ENCODE measurements at regions not wholly inside any gene's neighbourhood (a gene's known extent, or its start where the extent isn't known, plus 50 kb on each side); places are given as distances from the start of the nearest gene placed in this dataset.

DNA sequence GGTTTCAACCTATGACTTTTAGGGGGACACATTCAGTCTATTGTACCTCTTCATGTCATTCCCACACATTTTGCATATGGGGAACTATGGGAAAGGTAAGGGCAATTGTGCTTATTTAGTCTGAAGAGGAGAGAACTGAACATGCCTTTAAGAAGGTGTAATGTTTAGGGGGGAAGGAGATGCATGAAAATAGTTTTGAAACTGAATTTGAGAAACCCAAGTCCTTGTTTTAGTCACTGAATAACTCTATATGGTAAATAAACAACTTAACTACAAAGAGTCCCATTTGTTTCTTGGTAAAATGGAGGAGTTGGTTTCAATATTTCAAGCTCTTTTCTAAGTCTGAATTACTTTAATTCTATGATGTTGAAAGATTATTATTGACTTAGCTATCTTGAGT lies 166.1 kb downstream of the DNAJB9 start:
- intact Hi-C loops (cut with micrococcal nuclease): no loop called here
- H3K4me1 Mint-ChIP-seq (ENCODE audit: low read depth): no peaks in the 10 kb centered on the region
- ATAC-seq (no peak), DNase-seq (no peak)
- CTCF ChIA-PET: no interaction called here
- H3K36me3 Mint-ChIP-seq (ENCODE audit: low read depth): no peaks in the 10 kb centered on the region
- H3K4me3 Mint-ChIP-seq: no peak overlapping the region
- TF ChIP-seq, protein P1, sequence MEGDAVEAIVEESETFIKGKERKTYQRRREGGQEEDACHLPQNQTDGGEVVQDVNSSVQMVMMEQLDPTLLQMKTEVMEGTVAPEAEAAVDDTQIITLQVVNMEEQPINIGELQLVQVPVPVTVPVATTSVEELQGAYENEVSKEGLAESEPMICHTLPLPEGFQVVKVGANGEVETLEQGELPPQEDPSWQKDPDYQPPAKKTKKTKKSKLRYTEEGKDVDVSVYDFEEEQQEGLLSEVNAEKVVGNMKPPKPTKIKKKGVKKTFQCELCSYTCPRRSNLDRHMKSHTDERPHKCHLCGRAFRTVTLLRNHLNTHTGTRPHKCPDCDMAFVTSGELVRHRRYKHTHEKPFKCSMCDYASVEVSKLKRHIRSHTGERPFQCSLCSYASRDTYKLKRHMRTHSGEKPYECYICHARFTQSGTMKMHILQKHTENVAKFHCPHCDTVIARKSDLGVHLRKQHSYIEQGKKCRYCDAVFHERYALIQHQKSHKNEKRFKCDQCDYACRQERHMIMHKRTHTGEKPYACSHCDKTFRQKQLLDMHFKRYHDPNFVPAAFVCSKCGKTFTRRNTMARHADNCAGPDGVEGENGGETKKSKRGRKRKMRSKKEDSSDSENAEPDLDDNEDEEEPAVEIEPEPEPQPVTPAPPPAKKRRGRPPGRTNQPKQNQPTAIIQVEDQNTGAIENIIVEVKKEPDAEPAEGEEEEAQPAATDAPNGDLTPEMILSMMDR (IDR thresholded peaks at IDR 0.05): no peak
- POLR2A ChIA-PET: no interaction called here
- H3K9me3 Mint-ChIP-seq: peaks cover 4% of the 10 kb centered on the region
- H3K27ac Mint-ChIP-seq: no peak overlapping the region
- H3K27me3 Mint-ChIP-seq: no peaks in the 10 kb centered on the region

GRCh38 chr7:108736221-108736891 lies 166.7 kb downstream of the DNAJB9 start:
- no peaks in the 10 kb centered on the region for H3K4me1 Mint-ChIP-seq (ENCODE audit: low read depth)
- TF ChIP-seq, protein P1 (IDR thresholded peaks at IDR 0.05): no peak
- ATAC-seq (no peak), DNase-seq (no peak)
- no peak overlapping the region for H3K4me3 Mint-ChIP-seq
- peaks cover 5% of the 10 kb centered on the region for H3K9me3 Mint-ChIP-seq
- no peaks in the 10 kb centered on the region for H3K36me3 Mint-ChIP-seq (ENCODE audit: low read depth)
- no peak overlapping the region for H3K27ac Mint-ChIP-seq
- ChIA-PET POLR2A (no interaction called here), CTCF (interaction anchor here (0.6 kb wide), 1 partner anchor 55 kb away, joined by 3 read pairs; no protein-coding TSS in a partner anchor)
- intact Hi-C loops (cut with micrococcal nuclease): no loop called here
- H3K27me3 Mint-ChIP-seq: no peaks in the 10 kb centered on the region

DNA sequence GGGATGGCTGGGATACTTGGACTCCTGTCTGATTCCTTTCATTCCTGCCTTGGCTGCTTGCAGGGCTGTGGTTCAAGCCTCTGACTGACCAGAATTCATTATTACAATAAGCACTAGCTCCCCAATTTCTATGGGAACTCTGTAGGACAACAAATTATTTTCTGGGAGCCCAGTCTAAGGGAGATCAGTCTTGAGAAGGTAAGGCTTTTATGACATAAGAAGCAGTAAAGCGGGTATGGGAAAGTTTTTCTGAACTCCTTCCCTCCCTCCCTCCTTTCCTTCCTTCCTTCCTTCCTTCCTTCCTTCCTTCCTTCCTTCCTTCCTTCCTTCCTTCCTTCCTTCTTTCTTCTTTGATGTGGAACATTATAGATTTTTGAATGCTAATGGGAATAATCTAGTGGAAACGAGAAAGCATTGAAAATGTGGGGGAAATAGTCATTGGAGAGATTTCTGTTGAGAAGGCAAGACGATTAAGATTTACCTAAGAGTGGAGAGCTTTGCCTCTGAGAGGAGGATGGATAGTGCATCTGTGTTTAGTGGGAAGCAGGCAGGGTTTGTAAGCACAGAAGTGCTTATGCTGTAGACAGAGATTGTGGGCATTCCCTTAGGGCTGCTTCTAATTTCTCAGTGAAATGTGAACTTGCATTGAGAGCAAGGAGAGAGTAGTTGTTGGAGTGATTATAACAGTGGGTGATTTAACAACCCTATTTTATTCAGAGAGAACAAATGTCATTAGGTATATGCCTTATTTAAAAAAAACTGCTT lies 201.5 kb downstream of the DNAJB9 start:
- no peak overlapping the region for H3K27ac Mint-ChIP-seq
- H3K27me3 Mint-ChIP-seq: no peaks in the 10 kb centered on the region
- no peak for DNase-seq
- CTCF ChIA-PET: no interaction called here
- intact Hi-C loops (cut with micrococcal nuclease): no loop called here
- no peaks in the 10 kb centered on the region for H3K36me3 Mint-ChIP-seq (ENCODE audit: low read depth)
- POLR2A ChIA-PET: no interaction called here
- ATAC-seq: no peak
- TF ChIP-seq, protein P1 (IDR thresholded peaks at IDR 0.05): no peak
- no peaks in the 10 kb centered on the region for H3K4me1 Mint-ChIP-seq (ENCODE audit: low read depth)
- no peak overlapping the region for H3K4me3 Mint-ChIP-seq
- H3K9me3 Mint-ChIP-seq: no peaks in the 10 kb centered on the region

DNA sequence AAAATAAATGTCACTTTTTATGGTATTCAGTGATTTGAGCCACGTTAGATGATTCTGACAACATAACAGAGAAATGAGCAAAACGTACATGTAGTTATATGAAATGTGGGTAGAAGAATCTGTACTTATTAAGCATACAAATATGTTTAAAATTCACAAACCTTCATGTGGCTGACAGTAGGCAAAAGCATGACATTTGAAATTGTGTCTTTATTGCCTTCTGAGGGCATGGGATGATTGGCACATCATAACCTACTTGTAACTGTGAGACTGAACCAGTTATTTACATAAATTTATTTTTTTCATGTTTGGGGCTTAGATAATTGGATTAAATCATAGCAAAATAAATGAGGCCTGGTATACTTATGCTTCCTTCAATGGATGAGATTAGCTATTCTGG lies 202.2 kb downstream of the DNAJB9 start:
- TF ChIP-seq, protein P1 (IDR thresholded peaks at IDR 0.05): no peak
- Mint-ChIP-seq H3K4me3 (no peak overlapping the region), H3K9me3 (no peaks in the 10 kb centered on the region), H3K36me3 (ENCODE audit: low read depth) (no peaks in the 10 kb centered on the region), H3K27ac (no peak overlapping the region), H3K4me1 (ENCODE audit: low read depth) (no peaks in the 10 kb centered on the region), H3K27me3 (no peaks in the 10 kb centered on the region)
- intact Hi-C loops (cut with micrococcal nuclease): no loop called here
- ChIA-PET CTCF (no interaction called here), POLR2A (no interaction called here)
- no peak for ATAC-seq
- DNase-seq: no peak

DNA sequence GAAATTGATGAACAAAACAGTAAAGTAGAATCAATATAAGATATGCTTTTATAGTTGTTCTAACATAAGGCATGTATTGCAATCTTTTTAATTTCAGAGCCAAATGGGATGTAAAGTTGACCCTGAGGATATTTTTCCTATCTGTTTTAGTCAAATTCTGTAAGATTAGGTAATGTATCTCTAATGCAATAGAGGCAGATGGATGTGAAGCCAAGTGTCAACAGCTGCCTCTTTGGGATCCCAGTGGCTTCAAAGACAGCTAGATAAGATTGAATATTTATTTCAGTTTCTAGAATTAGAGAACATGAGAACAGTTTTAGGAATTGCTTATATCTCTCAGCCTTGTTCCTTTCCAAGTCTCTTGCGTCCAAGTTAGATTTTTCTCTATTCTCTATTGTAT lies 208.3 kb downstream of the DNAJB9 start:
- DNase-seq (no peak), ATAC-seq (no peak)
- H3K36me3 Mint-ChIP-seq (ENCODE audit: low read depth): no peaks in the 10 kb centered on the region
- H3K9me3 Mint-ChIP-seq: no peaks in the 10 kb centered on the region
- H3K4me1 Mint-ChIP-seq (ENCODE audit: low read depth): no peaks in the 10 kb centered on the region
- TF ChIP-seq, protein P1 (IDR thresholded peaks at IDR 0.05): no peak
- intact Hi-C loops (cut with micrococcal nuclease): no loop called here
- no peak overlapping the region for H3K27ac Mint-ChIP-seq
- H3K4me3 Mint-ChIP-seq: no peak overlapping the region
- POLR2A ChIA-PET: no interaction called here
- CTCF ChIA-PET: no interaction called here
- no peaks in the 10 kb centered on the region for H3K27me3 Mint-ChIP-seq

All from activated CD8-positive, alpha-beta T cell treated with anti-CD3 and anti-CD28 coated beads for 36 hours (primary cell).